HG03159 (cell line): ENCODE measurements at regions not wholly inside any gene's neighbourhood (a gene's known extent, or its start where the extent isn't known, plus 50 kb on each side); places are given as distances from the start of the nearest gene placed in this dataset.

Source experiments
- ATAC-seq: cut with Tn5 transposase; IDR thresholded peaks from one replicate; pipeline ENCODE4 v1.9.1; 2021; ENCODE audit warnings: mild to moderate bottlenecking, moderate library complexity; ENCODE audit not compliant: unreplicated experiment

- ATAC-seq = no peak
Observed at GRCh38 chr22:49721211-49721763, 106.4 kb downstream of the BRD1 start.

GRCh38 chr22:49720279-49720959 is 107.3 kb downstream of the BRD1 start:
- ATAC-seq = no peak

GRCh38 chr22:49719046-49719445 is 108.6 kb downstream of the BRD1 start:
- ATAC-seq = no peak

GRCh38 chr22:49718396-49718795 is 109.3 kb downstream of the BRD1 start:
- no peak for ATAC-seq

- ATAC-seq = no peak
Observed at GRCh38 chr22:49717322-49717919, 110.3 kb downstream of the BRD1 start.

GRCh38 chr22:49716441-49716840 is 111.2 kb downstream of the BRD1 start:
- ATAC-seq = no peak

GRCh38 chr22:49715450-49715849 is 112.2 kb downstream of the BRD1 start:
- ATAC-seq = no peak

GRCh38 chr22:49713003-49713402 is 114.7 kb downstream of the BRD1 start:
- ATAC-seq = no peak

GRCh38 chr22:49712195-49712791 is 115.4 kb downstream of the BRD1 start:
- no peak for ATAC-seq

GRCh38 chr22:49710746-49711145 is 116.9 kb downstream of the BRD1 start:
- ATAC-seq = no peak

GRCh38 chr22:49709464-49709863 is 118.2 kb downstream of the BRD1 start:
- ATAC-seq = no peak

- ATAC-seq = no peak
Observed at GRCh38 chr22:49705972-49706352, 121.7 kb downstream of the BRD1 start.

GRCh38 chr22:49705216-49705971 is 122.3 kb downstream of the BRD1 start:
- ATAC-seq = no peak

GRCh38 chr22:49704345-49705215 is 123.1 kb downstream of the BRD1 start:
- ATAC-seq = no peak

- ATAC-seq = no peak
Observed at GRCh38 chr22:49703990-49704344, 123.7 kb downstream of the BRD1 start.

GRCh38 chr22:49703505-49703904 is 124.2 kb downstream of the BRD1 start:
- ATAC-seq = no peak

- no peak for ATAC-seq
Observed at GRCh38 chr22:49702068-49702397, 125.6 kb downstream of the BRD1 start.

GRCh38 chr22:49701380-49702067 is 126.1 kb downstream of the BRD1 start:
- no peak for ATAC-seq

GRCh38 chr22:49699928-49700498 is 127.7 kb downstream of the BRD1 start:
- no peak for ATAC-seq

GRCh38 chr22:49699476-49699875 is 128.2 kb downstream of the BRD1 start:
- ATAC-seq = no peak
